HG03064 (cell line): ENCODE measurements at regions not wholly inside any gene's neighbourhood (a gene's known extent, or its start where the extent isn't known, plus 50 kb on each side); places are given as distances from the start of the nearest gene placed in this dataset.
A peak's percentile ranks its signal among the peaks of the same experiment; 100 is the strongest.

Experiments
- ATAC-seq: cut with Tn5 transposase; IDR thresholded peaks from one replicate; pipeline ENCODE4 v1.9.1; 2021; ENCODE audit warnings: low read depth; ENCODE audit not compliant: unreplicated experiment

DNA sequence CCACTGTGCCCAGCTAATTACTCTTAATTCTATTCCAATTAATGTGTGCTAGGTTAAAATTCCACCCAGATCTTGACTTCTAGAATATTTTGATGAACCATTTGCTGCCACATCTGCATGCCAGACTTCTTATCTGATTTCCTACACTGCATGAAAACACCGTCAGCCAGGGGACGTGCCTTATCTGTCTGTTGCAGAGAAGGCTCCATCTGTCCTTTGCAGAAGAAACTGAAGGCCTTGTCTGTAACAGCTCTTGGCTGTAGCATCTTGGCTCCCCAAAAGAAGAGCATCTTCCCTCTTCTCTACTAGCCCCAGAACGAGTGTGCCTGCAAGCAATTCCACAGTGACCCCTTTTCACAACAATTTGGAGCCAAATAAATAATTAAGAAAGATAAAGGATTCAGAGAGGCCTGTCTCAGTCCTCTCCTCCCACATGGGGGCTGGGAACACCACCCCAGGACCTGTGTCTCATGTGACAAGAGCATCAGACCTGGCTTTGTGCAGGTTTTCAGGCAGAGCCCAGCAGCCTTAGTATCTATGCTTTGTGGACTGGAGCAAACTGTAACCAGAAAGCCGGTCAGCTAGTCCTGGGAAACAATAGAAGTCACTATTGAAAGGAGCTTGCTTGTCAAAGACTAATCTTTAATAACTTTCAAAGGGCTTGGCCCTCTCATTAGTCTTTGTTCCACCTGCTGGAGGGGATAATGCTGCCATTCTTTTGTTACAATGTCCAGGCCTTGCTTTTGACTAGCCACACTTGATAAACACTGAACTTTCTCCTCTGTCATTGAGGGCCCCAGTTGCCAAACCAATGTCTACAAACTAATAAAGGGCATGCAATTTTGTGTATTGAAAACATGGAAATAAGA lies 84.0 kb upstream of the NEUROD1 start:
- no peak for ATAC-seq

GRCh38 chr2:181766129-181766528 lies 85.8 kb upstream of the NEUROD1 start:
- ATAC-seq: no peak

GRCh38 chr2:181770150-181770549 lies 89.8 kb upstream of the NEUROD1 start:
- ATAC-seq: no peak

GRCh38 chr2:181771356-181771755 lies 91.0 kb upstream of the NEUROD1 start:
- ATAC-seq: no peak

GRCh38 chr2:181772334-181772733 lies 92.0 kb upstream of the NEUROD1 start:
- no peak for ATAC-seq

GRCh38 chr2:181772777-181773176 lies 92.5 kb upstream of the NEUROD1 start:
- no peak for ATAC-seq

- ATAC-seq: no peak
Measured at GRCh38 chr2:181774685-181775084, 94.4 kb upstream of the NEUROD1 start.

DNA sequence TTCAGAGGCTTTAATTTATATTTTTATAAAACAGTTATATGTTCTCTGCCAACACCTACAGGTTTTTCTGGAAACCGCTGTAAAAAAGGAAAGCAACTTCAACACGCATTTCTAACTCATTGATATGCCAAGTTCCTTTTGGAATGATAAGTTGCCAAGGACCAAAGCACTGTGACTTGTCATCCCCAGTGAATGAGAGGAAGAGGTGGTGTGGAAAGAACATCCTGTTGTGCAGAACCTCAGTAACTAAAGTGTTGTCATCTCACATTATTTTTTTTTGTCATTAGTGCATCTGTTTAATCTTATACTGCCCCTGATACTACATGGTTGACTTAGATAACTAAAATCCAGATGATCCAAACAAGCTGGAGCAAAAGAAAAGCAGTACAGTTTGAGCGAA lies 96.0 kb upstream of the NEUROD1 start:
- ATAC-seq: no peak

GRCh38 chr2:181777734-181778133 lies 97.4 kb upstream of the NEUROD1 start:
- ATAC-seq: no peak

- ATAC-seq: no peak
Measured at GRCh38 chr2:181778621-181779201, 98.4 kb upstream of the NEUROD1 start.

- ATAC-seq: no peak
Measured at GRCh38 chr2:181779288-181780021, 99.1 kb upstream of the NEUROD1 start.

DNA sequence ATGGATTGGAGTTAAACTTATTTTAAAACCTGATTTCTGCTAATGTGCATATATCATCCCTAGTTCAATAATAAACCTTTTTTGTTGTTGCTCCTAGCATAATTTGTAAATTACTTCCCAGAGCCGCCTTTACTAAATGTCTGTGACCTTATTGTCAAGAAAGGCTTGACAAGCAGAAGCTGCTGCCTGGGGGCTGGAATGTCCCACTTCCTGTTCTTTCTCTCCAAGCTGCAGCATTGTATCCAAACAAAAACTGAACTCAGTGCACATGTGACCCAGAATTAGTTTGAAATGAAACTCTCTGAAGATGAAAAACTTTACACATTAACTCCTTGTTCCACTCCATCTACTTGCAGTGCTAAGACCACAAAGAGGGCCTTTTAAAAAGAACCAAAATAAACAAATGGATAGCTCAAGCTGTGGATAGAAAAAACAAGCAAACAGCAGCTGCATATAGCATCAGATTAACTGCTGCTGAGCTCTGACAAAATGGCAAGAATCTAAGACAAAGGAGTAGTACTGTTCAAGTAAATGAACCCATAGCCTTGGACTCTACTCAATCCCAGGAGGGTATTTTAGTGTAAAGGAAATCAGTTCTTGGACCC lies 99.8 kb upstream of the NEUROD1 start:
- ATAC-seq: peak; percentile 77

DNA sequence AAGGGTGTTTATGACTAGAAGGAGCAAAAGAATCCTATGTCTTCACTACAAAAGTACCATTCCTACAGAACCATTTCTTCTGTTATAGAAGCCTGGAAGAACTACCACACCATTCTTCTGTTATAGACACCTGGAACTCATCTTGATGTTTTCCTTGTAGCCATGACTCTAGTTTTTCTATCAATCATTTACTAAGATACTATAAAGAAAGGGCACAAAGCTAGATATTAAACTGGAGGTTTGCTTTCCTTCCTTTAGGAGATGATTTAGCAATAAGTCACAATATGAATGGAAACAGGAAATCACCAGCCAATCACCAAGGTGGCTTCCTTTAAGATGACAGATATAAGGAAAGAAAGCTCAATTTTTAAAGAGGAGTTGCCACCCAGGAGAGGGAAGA lies 100.3 kb upstream of the NEUROD1 start:
- peak; percentile 36 for ATAC-seq

DNA sequence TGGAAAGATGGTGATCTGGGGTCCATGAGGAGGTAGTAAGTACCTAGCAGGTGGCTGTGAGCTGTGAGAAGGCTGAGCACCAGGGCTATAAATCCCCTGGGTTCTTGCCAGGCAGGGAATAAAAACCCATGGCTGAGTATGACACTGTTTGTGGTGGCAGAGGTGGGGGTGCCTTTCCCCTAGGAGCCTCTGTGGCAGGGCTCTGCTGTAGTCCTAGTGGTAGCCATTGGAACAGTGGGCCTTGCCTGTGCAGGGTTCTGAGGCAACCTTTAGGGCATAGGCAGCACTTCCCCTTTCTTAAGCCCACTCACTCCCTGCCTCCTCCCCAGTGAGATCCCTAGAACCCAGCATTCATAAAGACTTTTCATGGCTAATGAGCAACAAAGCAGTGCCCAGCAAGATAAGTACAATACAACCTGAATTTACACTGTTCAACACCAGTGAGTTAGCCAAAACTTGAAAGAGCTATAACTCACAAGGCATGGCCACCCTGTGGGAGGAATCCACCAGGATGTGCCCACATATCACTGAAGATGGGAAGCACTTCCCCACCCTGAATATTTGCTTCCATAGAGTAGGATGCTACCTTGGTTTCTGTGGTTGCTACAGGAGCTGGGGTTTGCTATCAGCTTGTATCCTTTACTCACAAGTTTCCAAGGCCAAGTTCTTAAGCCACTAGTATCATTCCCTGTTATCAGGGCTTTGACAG lies 100.9 kb upstream of the NEUROD1 start:
- no peak for ATAC-seq

- ATAC-seq: no peak
Measured at GRCh38 chr2:181782660-181783059, 102.3 kb upstream of the NEUROD1 start.

DNA sequence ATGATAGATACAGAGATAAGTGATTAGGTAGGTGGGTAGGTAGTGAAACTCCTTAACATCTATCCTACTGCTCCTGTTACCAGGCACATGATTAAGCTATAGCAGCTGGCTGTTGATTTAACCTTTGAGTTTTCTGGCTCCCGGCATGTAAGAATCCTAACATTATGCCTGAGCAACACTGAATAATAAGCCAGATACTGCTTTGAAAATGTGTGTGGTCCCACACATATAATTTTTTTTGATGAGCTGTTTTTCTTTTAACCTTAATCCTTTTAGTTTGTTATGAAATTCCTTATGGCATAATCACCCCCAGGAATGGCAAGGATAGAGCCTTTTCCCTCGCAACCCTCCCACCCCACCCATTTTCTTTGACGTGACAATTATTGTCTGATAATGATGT lies 104.2 kb upstream of the NEUROD1 start:
- ATAC-seq: no peak

DNA sequence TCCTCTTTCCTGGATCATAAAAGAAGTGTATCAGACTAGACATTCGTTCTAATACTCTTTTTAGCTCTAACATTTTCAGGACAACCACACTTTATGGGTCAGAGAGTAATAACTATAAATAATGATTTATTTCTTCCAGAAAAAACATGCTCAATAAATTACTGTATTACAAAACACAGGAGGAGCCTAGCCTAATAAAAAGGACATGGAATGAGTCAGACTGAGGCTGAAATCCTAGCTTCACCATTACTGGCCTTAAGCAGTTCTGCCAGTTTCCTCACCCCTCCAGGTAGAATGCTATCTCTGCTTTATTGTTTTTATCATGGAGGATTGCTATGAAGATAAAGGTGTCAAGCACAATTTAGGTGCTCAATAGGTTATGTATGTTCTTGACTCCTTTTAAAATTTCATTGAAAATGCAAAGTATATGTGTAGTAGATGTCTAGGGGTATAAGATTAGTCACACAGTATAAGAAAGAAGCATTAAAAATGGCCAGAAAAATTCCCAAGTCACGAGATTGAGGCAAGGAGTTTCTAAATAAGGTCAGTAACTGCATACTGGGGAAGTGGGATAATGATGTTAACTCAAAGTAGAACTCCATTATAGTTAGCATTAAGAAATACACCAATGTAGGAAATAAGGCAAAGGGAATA lies 105.5 kb upstream of the NEUROD1 start:
- ATAC-seq: no peak

- ATAC-seq: no peak
Measured at GRCh38 chr2:181786371-181787228, 104.9 kb upstream of the ITPRID2 start.
